Stimulated activated CD8-positive, alpha-beta memory T cell treated with anti-CD3 and anti-CD28 coated beads, Interleukin-7, amount 100 ng/mL, for 1 hour (primary cell): ENCODE measurements at regions not wholly inside any gene's neighbourhood (a gene's known extent, or its start where the extent isn't known, plus 50 kb on each side); places are given as distances from the start of the nearest gene placed in this dataset.

ENCODE experiments used
- DNase-seq, 2 donors: peaks; one replicate each; pipeline ENCODE4 v3.0.0-alpha.2; 2020; ENCODE audit warnings: low read depth in 2 of 2

DNA sequence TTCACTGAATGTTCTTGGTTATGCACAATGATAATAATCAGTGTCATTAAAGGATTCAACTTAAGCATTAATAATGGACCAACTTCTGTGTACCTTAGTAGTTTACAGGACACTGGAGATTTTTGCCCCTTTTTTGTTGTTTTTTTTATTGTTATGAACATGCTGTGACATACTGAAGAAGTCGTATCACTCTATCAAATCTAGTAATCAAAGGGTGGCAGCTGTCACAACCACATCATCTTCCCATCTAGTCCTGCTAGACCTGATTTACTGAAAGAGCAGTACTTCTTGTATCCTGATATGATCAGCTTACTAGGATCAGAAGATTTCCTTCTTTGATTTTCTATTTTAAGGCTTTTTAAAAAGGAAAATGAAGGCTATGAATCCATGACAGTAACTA is 504.6 kb upstream of the CELF2 start:
- DNase-seq, result no peak

DNA sequence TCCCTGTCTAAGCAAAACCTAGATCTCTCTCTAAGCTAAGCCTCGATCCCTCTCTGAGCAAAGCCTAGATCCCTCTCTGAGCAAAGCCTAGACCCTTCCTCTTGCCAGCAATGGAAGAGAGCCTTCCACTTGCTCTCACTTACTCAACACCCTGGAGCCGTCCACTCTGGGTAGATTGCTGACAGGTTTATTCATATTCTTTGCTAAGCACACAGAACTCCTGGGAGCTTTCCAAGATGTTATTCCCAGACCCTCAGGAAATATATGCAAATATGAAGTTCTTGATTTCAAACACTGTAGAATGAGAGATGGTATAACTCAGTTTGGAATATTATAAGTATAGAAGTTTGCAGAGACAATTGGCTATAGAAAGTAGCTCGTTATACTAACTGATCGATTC is 503.8 kb upstream of the CELF2 start:
- DNase-seq, result no peak

DNA sequence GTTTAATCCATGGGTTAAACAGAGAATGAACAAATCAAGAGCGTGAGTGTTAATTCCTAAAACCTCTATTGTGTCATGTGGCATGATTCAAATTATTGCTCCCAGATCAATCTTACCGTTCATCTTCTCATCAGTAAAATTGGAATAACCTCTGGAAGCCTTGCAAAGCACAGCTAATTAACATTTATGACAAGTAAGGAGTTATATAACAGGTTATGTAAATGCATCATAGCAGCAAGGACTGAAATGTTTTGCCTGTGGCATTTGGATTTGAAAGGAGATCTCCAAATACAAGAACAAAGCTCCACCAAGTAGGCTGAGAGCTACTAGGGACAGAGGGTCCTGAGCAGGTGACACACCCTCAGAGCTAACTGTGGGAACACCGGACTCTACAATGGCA is 502.9 kb upstream of the CELF2 start:
- DNase-seq, result no peak

DNA sequence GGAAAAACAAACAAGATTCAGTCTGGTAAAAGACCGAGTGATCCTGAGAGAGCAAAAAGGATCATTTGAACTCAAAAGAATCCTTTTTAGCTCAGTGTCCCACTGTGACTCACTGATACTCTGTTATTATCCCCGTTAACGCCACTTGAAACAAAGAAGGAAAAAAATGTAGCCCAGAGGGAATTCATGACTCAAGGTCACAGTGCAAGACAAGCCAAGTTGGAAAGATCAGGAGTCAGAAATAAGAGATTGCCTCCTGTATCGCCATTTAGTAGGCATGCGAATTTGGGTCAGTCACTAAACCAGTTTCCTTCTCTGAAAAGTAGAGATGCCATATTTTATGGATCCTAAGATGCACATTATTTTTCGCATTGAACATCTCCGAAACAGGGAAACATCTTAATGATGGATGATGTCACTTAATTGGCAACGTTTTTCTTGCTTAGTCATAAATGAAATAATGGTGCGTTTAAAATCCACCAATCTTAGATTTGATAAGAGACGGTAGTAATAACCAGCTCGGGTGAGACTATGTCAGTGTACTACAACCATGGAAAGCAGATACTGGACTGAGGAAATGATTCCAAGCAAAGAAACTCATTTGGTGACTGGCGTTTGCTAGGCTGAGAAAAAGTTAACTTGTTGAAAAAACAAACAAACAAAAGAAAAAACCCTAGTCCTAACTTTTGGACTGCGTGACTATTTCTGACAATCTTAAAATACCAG is 502.0 kb upstream of the CELF2 start:
- no peak for DNase-seq

DNA sequence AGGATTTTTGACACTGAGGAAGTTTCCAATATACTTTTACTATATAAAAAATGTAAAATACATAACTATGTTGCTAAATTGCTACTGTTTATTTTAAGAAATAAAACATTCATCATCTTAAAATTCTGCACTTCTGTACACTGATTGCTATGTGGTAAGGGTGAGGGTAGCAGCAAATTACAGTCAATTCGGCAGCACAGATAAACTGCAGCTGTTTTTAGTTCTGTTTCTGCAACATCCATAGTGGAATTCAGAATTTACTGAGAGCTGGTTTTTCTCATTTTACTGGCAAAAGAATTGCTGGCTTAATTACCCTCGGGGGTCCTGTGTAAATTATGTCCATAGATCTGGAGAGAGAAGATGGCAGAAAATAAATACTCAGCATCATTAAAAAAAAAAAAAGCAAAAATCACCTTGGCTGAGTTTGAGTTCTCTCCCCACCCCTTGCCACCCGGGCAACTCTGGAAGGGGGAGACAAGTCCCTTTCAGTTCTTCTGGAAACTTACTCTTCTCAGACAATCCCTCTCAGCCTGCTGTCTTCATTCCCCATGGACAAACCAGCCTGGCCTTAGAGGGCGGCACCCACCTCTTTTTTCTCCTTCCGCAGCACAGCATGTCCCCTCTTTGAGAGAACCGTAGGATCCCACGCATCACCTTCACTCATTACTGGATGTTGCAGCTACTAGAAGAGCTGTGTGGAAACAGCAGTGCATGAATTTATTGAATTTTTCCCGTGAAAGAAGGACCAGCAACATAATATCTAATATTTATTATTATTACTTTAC is 501.1 kb upstream of the CELF2 start:
- DNase-seq, result no peak

DNA sequence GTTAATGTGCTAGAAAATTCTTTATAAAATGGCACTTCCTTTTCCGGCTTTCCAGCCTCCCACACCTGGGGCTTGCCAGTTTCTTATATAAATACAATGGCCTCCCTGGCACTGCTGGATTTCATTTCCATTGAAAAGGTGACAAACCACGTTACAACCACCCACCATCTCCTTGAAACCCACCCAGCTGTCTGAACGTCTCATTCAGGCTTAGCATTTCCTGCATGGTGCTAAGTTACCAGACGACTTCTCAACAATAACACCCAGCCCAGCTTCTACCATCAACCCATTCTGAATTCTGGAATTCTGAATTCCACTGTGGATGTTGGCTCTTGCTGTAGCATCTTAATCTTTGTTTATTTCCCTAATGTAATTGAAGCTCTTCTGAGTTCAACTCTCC is 499.8 kb upstream of the CELF2 start:
- no peak for DNase-seq

DNA sequence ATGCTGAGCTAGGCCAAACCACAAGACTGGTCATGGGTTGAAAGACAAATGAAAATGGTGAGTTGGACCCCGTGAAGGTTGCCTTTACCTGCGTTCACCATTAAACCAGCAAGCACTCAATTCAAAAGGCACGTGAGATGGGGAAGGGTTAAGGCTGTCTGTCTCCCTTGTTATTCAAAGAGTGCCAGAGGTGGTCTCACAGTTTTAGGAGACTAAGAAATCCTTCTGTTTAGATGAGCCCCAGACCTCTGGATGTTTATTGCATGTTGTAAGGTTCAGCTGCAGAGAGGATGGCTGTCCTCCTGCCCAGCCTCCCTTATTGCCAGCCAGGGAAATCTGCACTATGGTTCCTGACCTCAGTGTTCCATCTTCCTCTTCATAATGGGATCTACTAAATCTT is 498.0 kb upstream of the CELF2 start:
- no peak for DNase-seq

DNA sequence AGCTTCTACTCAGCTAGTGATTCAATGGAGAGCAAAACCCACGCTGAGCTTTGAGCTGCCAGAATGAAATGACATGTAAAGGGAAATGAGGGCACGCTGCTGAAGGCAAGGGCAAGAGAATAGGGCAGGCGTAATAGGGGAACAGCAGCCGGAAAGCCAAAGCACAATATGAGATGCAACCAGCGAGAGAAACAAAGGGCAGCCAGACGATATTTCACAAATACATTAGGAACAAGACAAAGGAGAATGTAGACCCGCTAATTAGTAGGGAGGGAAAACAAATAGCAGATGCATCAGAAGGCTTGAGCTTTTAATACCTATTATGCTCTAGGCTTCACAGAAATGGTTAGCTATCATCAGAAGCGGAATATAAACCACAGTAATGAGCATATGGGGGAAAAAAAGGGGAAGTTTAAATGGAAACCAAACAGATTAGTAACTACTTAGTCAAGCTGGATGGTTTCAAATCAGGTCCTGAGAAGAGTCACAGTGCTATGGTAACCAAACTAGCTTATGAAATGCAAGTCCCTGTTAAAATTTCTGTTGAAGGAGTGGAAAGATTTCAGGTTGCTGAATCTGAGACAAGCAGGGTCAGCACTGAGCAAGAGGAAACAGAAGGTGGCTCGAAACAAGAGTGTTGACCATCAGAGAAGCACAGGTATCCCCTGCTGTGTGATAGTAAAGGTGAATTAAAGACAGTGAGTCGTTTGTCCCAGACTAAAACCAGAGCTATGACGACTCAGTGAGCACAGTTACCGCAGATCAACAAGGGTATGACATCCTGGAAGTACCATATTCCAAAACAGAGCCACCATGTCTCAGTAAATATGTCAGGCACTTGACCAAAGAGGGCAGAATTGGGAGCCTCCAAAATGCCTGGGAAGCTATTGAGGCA is 496.9 kb upstream of the CELF2 start:
- DNase-seq, result no peak

DNA sequence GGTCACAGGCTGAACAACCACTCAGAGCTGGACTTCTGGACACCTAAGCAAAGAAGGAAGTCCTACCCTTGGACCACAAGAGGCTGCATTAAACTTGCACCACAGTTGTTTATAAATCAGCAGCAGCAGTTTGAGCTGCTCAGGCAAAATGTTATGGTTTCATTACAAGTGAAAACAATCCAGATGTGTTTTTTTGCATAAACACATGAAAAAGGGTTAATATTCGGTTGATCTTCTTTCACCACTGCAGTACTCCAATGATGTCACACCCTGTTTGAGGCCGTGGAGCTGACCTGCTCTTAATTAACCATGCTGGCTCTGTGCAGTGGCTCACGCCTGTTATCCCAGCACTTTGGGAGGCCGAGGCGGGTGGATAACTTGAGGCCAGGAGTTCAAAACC is 490.8 kb upstream of the CELF2 start:
- no peak for DNase-seq

DNA sequence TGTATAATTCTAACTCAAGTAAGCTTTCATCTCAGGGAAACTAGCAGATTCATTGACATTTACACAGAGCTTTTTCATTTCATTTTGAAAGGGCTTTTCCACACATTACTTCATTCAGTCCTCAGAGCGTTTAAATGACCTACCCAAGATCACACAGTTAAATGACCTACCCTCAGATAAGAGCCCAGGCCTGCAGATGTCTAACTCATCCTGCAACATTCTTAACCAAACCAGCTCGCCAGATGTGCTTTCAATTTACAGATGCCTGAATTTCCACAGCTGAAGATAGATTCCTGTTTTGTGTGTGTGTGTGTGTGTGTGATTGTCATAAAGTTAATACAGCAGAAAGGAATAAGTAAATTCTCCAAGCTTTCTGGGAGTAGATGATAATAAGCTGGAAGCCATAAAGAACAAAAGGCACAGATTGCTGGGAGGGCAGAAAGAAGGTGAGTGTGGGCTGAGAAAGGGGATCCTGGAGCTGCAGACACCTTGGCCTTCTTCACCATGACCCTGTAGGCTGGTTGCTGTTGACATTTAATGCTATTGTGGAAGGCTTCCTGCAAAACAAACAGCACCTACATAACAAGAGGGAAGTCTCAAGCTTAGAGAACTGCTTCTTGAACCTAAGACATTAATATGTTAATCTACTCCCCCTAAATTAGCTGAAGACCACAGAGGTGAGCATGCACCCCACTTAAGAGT is 489.7 kb upstream of the CELF2 start:
- DNase-seq, result no peak

DNA sequence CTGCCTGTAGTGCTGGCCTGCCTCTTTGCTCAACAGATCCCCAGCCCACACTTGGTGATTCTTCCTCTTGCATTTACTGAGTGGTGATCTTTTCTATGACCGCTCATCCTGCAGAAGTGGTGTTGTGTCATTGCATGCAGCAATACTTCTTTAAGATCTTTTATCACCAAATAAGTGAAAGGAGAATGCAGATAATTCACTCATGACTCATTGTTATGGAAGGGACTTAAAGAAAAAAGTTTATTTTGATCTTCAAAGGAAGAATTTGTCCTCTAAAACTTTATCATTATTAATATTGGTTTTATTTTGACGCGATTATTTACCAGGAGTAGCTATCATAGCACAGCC is 489.1 kb upstream of the CELF2 start:
- DNase-seq, result no peak

DNA sequence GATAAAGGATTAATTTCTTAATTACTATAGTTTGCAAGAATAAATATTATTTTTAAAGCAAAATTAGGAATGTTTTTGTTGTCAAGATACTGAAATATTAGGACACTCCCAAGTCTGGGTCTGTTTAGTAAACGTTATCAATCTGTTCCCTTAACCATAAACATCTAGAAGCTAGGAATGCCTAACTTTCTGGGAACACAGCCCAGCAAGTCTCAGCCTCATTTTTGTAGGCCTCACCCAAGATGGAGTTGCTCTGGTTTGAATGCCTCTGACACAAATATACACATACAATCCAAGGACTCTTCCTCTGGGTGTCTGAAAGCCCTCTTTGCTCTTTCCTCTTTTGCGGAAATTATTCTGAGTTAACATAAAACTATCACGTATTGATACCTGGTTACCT is 487.4 kb upstream of the CELF2 start:
- DNase-seq, result no peak

DNA sequence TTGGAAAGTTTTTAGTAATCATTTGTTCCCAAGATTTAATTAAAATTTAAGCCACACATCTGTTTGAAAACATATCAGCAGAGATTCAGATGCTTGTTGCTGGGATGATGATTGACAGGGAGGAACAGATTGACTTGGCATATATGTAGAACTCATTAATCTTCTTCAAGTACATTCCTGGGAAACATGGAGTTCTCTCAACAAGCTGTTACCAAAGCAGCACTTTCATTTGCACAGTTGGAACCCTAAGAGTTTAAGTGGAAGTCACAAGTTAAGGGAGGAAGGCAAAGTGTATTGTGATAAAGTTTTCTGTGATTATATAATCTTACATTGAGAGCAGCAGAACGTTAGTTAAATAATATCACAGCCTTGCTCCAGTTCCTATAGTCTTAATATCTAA is 485.4 kb upstream of the CELF2 start:
- no peak for DNase-seq

DNA sequence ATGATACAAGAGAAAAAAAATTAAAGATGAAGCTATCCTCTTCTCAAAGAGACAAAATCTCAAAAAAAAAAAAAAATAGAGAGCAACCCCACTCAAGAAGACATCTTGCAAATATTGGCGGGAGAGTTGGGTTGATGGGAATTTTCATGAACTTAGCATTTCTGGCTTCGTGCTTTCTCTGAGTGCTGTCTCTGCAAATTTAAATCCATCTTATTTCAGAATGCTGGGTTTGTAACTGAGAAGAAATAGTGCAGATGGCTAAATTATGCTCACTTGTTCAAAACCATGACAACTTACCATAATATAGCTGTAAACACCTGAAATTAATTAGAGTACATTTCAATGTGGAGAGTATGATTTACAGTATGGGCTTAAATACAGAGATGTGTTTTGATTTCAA is 484.8 kb upstream of the CELF2 start:
- DNase-seq, result no peak

DNA sequence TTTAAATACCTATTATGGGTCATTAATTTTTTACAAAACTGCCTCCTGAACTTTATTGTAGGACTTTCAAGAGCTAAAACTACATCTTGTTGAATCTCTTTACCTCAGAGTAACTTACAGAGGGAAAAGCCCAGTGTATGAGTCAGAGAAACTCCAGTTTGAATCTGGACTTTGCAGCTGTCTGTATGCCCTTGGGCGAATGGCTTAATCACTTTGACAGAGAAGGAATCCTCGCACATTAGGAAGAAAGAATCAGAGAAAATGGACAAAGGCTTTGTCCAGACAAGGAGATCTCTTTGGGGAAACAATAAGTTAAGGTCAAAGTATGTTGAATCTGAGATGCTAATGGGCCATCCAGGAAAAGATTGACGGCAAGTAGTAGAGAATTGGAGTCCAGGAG is 484.2 kb upstream of the CELF2 start:
- no peak for DNase-seq

DNA sequence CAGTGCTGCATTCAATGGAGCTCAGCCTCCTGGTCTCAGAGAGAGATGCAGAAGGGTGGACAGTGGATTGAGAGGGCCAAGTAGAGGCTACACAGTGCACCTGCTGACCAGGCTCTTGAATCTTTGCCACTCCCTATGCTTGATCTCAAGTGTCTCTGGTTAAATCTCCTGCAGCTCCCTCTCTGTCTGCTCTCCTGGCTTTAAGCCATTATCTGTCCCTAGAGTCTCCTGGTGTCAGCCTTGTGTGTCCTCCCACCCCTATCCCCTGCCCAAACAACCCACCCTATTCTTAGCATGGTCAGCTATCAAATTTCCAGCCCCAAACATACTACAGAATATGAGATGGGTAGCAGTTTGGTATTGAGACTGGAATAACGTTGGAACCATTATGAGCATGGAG is 479.3 kb upstream of the CELF2 start:
- DNase-seq, result no peak

DNA sequence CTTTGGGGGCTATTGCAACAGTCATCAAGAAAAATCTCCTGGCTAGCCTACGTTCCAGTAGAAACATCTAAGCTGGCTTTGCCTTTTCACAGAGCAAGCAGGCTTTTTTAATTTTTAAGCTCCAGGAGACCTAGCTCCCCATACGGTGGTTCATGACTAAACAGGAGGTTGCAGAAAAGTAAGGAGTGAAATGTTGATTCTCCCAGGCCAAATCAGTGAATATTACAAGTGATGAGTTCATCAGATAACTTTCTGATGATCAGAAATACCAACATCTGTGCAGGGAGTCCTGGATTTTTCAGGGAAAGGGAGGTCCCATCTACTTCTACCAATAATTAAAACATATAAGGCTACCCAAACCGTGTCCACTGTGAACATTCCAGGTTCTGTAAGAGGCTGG is 477.3 kb upstream of the CELF2 start:
- DNase-seq, result no peak

DNA sequence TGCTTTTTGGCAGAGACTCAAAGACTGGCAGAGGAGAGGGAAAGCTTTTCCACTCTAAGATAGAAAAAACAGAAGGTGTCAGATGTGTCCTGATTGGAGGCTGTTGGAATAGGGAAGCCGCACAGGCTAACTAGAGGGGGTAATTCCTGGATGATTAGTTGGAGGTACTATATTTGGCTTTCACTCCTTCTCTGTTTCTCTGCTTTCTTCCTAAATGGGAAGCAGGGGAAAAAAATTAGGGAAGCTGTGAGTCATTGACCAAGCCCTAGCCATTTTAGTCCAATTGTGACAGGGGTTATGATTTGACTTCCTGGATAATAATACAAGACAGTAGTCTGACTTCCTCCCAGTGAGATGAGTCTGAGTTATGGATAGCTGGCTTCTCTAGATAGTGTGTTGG is 475.2 kb upstream of the CELF2 start:
- DNase-seq, result no peak

DNA sequence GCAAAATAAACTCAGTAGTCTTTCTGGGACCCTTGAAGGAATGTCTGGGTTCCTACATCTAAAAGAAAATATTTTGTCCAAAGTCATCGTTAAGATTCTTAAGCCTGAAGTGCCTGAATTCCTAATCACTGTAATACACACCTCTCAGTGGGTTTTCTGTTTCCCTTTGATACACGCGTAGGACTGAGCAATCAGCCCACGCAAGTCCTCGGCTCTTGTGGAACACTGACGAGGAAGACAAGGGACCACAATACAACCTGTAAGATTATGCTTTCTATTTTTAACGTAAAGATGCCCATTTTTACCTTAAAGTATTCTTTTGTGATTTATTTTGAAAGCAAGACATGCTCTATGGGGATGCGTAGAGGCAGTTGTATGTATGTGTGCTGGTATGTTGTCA is 472.8 kb upstream of the CELF2 start:
- no peak for DNase-seq

DNA sequence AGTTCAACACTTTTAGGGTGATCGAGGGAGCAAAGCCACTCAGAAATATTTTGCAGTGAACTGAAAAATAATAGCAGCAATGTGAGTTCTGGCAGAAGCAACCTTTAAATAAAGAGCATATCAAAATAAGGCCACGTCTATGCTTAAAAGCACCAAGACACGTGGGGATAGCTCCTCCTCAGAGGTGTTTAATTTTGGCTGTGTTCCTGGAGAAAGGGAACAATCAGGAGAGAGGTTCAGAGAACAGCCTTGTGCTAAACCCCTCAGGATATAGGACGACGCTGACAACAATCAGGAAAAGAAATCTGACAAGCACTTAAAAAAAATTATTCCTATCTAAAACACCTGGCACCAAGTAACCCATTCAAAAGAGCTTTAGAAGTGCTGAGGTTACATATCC is 471.9 kb upstream of the CELF2 start:
- no peak for DNase-seq

DNA sequence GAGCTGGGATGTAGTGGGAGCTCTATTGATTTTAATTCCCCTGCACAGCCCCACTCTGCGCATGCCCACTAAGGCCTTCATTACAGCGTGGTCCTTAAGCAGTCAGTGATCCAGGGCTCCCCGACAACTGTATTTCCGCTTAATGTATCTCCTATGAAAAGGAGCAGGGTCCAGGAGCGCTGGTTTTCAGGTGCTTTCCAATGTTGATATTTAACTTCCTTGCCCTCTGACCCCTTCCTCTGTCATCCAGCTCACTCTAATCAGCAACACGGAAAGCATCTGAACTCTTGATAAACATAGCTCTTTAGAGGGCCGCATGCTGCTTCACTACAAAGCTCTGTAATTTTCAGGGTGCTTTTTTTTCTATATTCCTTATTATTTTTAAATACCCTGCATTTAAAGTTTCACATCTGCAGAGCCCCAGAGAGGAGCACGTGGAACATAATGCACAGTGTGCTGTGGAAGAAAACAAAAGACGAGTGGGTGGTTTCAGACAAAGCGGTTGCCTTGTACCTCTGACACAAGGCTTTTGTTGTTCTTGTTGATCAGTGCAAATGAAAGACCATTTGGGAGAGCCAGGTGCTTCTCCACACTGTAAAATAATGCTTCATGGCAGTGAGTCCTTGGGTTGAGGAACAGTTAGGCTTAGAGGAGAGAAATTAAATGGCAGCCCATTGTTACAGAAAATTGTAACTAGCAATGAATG is 465.9 kb upstream of the CELF2 start:
- no peak for DNase-seq

DNA sequence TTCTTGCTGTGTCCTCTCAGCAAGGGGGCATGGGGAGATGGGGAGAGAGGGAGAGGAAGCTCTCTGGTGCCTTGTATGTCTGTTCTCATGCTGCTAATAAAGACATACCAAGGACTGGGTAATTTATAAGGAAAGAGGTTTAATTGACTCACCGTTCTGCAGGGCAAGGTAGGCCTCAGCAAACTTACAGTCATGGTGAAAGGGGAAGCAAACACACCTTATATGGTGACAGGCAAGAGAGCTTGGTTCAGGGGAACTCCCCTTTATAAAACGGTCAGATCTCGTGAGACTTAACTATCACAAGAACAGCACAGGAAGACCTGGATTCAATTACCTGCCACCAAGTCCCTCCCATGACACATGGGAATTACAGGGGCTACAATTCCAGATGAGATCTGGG is 464.7 kb upstream of the CELF2 start:
- DNase-seq, result no peak
